ENCODE measurements at regions not wholly inside any gene's neighbourhood (a gene's known extent, or its start where the extent isn't known, plus 50 kb on each side); places are given as distances from the start of the nearest gene placed in this dataset.

DNA sequence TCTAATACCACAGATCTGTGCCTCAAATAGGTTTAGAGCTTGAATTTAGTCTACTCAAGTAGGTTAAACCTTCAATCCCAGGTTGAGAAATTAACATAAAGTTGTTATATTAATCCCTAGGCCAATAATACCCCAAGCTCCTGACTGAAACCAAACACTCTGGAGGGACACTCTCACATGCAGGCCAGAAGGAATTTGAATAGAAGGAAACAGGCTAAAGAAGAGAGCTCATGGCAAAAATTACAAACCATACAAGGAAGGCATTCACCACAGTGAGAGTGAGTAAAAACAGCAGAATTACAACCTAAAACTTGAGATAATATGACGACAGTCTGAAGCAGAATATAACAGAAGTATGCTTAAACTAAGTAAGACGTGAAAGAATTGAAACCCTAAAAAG lies 76.1 kb upstream of the PDK4 start:
- TF ChIP-seq, protein P1, sequence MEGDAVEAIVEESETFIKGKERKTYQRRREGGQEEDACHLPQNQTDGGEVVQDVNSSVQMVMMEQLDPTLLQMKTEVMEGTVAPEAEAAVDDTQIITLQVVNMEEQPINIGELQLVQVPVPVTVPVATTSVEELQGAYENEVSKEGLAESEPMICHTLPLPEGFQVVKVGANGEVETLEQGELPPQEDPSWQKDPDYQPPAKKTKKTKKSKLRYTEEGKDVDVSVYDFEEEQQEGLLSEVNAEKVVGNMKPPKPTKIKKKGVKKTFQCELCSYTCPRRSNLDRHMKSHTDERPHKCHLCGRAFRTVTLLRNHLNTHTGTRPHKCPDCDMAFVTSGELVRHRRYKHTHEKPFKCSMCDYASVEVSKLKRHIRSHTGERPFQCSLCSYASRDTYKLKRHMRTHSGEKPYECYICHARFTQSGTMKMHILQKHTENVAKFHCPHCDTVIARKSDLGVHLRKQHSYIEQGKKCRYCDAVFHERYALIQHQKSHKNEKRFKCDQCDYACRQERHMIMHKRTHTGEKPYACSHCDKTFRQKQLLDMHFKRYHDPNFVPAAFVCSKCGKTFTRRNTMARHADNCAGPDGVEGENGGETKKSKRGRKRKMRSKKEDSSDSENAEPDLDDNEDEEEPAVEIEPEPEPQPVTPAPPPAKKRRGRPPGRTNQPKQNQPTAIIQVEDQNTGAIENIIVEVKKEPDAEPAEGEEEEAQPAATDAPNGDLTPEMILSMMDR (IDR thresholded peaks at IDR 0.05) = no peak
- TF ChIP-seq POLR2A (IDR thresholded peaks at IDR 0.05) (no peak), EP300 (IDR thresholded peaks at IDR 0.05) (no peak)

All from ovary (tissue), 3 donors.